ENCODE measurements at regions not wholly inside any gene's neighbourhood (a gene's known extent, or its start where the extent isn't known, plus 50 kb on each side); places are given as distances from the start of the nearest gene placed in this dataset.

- no peak for TF ChIP-seq CTCF (conservative IDR thresholded peaks at IDR 0.05; ENCODE audit: low read length)
- no peak for TF ChIP-seq EZH2phosphoT487 (IDR thresholded peaks at IDR 0.05; ENCODE audit: borderline replicate concordance, low read depth, low read length)
These were observed 68.8 kb upstream of the TACR1 start for GRCh38 chr2:75268112-75268511.

All from OCI-LY7 (cell line).